Body of pancreas (tissue), 4 donors: ENCODE measurements at regions not wholly inside any gene's neighbourhood (a gene's known extent, or its start where the extent isn't known, plus 50 kb on each side); places are given as distances from the start of the nearest gene placed in this dataset.

Experiments
- ATAC-seq: fragments of 150-250 bp; one replicate; pipeline ENCODE4 v1.9.1; 2016
- DNase-seq, 4 donors: peaks; one replicate each; pipeline ENCODE4 v3.0.0-alpha.2; 2019
- H3K27ac ChIP-seq, 4 donors: fragments of 200-600 bp; sonication (generic); 1 replicate in 3 of 4; 2 replicates in 1 of 4; pipeline versions ENCODE4 v1.5.1 to v1.6.1; 2016 to 2019; ENCODE audit warnings: mild to moderate bottlenecking in 1 of 4, mixed read lengths in 1 of 4, moderate library complexity in 1 of 4
- H3K27me3 ChIP-seq, 2 donors: fragments of 200-600 bp; sonication (generic); one replicate each; pipeline ENCODE4 v1.6.0; 2016; ENCODE audit warnings: mild to moderate bottlenecking in 1 of 2
- H3K36me3 ChIP-seq, 2 donors: fragments of 200-600 bp; sonication (generic); replicated peaks in 1 of 2; 2 replicates each; pipeline ENCODE4 v1.5.1; 2016; ENCODE audit warnings: low read depth in 2 of 2; ENCODE audit not compliant: insufficient read depth in 1 of 2
- H3K4me1 ChIP-seq: fragments of 200-600 bp; sonication (generic); one replicate; pipeline ENCODE4 v1.6.0; 2016
- H3K4me3 ChIP-seq, 2 donors: fragments of 200-600 bp; sonication (generic); 1 replicate in 1 of 2; 2 replicates in 1 of 2; pipeline ENCODE4 v1.5.1; 2016 to 2019
- H3K9me3 ChIP-seq, 3 donors: fragments of 200-600 bp; sonication (generic); 1 replicate in 2 of 3; 2 replicates in 1 of 3; pipeline ENCODE4 v1.5.1; 2016
- POLR2A ChIP-seq, 3 donors: fragments of 450-650 bp; IDR thresholded peaks; one replicate each; pipeline ENCODE4 v1.6.1; 2016; ENCODE audit warnings: antibody characterized with exemption in 3 of 3, mild to moderate bottlenecking in 2 of 3
- WGBS, 2 donors: methylation state at CpG; one replicate each; pipeline ENCODE4 v1.1.5; 2017; 5-methylcytosine and 5-hydroxymethylcytosine counted together
- intact Hi-C: fragments of 100-400 bp; cut with DNase I; formaldehyde crosslinking; loops from one replicate; pipeline ENCODE4 v1.15.1; 2023
- TF ChIP-seq, protein P1 (sequence below), 7 experiments: fragments of 450-650 bp in 4 of 7; fragments of 200-600 bp in 3 of 7; sonication (generic) in 3 of 7; IDR thresholded peaks; one replicate each; pipeline ENCODE4 v1.5.1; 2016 to 2019; ENCODE audit warnings: antibody characterized with exemption in 7 of 7

DNA sequence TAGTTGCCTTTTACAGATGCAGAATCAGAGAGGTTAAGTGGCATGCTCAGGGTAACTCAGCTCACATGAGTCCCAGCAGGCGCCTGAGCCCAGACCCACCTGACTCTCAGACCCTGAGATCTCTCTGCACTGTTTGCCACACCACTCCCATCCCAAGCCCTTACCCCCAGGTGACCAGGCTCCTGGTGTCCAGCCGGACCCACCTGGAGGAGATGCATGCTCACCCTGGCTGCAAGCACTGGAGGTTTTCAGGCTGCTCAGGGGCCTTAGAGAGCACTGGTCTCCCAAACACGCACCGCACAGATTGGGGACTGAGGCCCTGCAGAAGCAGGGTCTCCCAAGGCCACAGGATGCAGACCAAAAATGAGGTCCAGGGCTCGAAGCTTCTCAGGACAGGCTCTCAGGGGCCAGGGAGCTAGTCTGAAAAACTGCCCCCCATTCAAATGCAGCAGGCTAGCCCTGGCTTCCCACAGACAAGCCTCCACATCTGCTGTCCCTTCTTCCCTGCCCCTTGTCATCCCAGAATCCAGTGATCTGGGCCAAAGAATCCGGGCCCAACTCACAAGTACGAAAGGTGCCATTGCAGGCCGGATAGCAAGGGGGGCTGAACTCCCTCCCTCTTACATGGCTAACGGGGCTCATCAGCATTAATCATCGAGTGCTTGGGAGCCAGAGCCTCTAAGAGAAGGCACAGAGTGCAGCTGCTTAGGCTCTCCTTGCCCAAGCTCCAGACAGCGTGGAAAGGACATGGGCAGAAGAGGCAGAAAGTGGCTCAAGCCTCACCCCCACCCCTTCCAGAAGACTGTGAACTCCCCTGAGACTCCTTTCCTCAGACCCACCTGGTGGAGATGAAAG, 90.2 kb upstream of the PRR20G start:
- DNase-seq (no peak), ATAC-seq (no peak)
- H3K4me1 ChIP-seq = no peaks in the 10 kb centered on the region
- WGBS, 2 donors = 67 to 88% methylated on average over 2 to 11 of the region's 11 CpGs
- H3K4me3 ChIP-seq = no peak overlapping the region
- intact Hi-C loops = no loop called here
- H3K27ac ChIP-seq = no peak overlapping the region
- TF ChIP-seq, protein P1, sequence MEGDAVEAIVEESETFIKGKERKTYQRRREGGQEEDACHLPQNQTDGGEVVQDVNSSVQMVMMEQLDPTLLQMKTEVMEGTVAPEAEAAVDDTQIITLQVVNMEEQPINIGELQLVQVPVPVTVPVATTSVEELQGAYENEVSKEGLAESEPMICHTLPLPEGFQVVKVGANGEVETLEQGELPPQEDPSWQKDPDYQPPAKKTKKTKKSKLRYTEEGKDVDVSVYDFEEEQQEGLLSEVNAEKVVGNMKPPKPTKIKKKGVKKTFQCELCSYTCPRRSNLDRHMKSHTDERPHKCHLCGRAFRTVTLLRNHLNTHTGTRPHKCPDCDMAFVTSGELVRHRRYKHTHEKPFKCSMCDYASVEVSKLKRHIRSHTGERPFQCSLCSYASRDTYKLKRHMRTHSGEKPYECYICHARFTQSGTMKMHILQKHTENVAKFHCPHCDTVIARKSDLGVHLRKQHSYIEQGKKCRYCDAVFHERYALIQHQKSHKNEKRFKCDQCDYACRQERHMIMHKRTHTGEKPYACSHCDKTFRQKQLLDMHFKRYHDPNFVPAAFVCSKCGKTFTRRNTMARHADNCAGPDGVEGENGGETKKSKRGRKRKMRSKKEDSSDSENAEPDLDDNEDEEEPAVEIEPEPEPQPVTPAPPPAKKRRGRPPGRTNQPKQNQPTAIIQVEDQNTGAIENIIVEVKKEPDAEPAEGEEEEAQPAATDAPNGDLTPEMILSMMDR (IDR thresholded peaks at IDR 0.05) = no peak
- H3K27me3 ChIP-seq = no peaks in the 10 kb centered on the region
- H3K36me3 ChIP-seq = no peaks in the 10 kb centered on the region
- H3K9me3 ChIP-seq = peaks cover 0 to 4% (median 0%) of the 10 kb centered on the region in 3 donors

DNA sequence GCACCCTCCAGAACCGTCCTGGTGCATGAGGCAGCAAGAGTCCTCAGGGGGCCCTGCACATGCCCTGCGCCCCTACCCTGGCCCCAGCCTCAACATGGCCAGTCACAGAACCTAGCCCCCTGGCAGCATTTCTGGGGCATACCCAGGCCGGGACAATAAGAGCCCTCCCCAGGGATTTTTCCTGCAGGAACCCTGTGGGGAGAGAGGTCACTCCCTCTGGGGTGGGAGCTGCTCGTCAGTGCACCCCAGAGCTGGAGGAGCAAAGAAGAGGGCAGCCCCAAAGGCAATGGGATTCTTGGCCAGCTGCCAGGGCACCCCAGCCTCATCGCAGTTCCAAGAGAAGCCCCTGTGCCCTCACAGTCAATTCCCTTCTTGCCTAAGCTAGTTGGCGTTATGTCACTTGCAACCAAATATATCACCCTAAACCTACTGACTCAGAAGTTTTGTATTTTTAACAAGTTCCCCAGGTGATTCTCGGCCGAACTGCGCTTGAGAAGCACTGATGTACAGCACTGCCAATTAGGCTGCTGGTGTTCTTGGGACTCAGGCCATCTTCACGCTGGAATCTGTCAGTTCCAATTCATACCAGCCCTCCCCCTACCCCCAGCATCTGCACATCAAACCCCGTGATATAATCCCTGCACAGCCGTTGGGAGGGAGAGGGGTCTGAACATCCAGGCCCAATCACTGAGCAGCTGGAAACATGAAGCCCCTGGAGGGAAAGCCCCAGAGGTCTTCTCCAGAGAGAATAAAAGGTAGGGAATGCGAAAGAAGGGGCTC, 87.5 kb upstream of the PRR20G start:
- no peak for ATAC-seq
- TF ChIP-seq POLR2A (IDR thresholded peaks at IDR 0.05) = no peak
- TF ChIP-seq, protein P1 (IDR thresholded peaks at IDR 0.05) = no peak
- Histone ChIP-seq H3K36me3 (no peaks in the 10 kb centered on the region), H3K27ac (no peak overlapping the region), H3K27me3 (no peaks in the 10 kb centered on the region), H3K9me3 (peaks cover 0 to 4% (median 0%) of the 10 kb centered on the region in 3 donors), H3K4me1 (no peaks in the 10 kb centered on the region), H3K4me3 (no peak overlapping the region)
- 76 to 82% methylated on average over 9 to 13 of the region's 13 CpGs for WGBS, 2 donors
- DNase-seq = no peak
- intact Hi-C loops = no loop called here

DNA sequence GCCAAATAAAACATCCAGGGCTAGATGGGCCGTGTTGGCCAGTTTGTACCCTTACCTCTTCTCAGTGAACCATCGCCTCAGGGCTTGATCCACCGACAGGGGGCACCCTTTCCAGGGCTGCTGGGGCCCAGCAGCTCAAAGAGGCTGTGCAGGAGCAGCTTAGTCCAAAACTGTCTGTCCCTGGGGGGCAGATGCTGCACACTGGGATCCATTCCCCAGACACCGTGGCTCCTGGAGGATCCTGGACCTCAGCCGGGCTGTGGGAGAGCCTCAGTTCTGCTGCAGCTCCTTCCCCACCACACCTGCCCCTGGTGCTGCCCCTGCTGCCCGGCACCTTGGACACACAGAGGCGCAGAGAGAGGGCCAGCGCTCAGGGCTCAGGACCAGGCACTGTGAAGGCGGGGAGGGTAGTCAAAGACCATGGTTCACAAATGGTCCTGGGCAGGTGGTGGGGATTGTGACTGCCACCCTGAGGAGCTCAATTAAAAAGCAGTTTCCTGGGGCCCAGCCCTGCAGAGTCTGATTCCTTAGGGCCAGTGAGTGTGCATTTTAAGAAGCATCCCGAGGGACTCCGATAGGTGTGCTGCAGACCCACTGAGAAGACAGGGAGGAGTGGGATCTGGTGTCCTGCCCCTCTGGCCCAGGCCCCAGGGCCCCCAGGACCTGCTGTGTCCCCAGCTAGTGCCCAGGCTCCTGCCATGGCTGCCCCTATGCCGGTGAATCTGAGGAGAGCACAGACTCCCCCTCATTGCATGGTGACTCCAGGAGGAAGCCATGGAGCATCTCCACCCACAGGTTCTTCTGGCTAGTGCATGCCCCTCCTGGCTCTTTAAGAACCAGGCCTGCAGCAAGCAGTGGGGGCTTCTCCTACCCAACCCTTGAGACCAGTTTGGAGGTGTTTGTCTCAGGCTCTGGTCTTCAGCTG, 86.5 kb upstream of the PRR20G start:
- Histone ChIP-seq H3K27ac (no peak overlapping the region), H3K36me3 (no peaks in the 10 kb centered on the region), H3K4me1 (no peaks in the 10 kb centered on the region), H3K4me3 (no peak overlapping the region), H3K27me3 (no peaks in the 10 kb centered on the region), H3K9me3 (peaks cover 0 to 4% (median 0%) of the 10 kb centered on the region in 3 donors)
- DNase-seq (no peak), ATAC-seq (no peak)
- intact Hi-C loops = no loop called here
- no peak for TF ChIP-seq POLR2A (IDR thresholded peaks at IDR 0.05)
- TF ChIP-seq, protein P1 (IDR thresholded peaks at IDR 0.05) = peak in 2 of 7 experiments; percentile 5 to 7
- 31 to 67% methylated on average over 3 to 12 of the region's 12 CpGs for WGBS, 2 donors

DNA sequence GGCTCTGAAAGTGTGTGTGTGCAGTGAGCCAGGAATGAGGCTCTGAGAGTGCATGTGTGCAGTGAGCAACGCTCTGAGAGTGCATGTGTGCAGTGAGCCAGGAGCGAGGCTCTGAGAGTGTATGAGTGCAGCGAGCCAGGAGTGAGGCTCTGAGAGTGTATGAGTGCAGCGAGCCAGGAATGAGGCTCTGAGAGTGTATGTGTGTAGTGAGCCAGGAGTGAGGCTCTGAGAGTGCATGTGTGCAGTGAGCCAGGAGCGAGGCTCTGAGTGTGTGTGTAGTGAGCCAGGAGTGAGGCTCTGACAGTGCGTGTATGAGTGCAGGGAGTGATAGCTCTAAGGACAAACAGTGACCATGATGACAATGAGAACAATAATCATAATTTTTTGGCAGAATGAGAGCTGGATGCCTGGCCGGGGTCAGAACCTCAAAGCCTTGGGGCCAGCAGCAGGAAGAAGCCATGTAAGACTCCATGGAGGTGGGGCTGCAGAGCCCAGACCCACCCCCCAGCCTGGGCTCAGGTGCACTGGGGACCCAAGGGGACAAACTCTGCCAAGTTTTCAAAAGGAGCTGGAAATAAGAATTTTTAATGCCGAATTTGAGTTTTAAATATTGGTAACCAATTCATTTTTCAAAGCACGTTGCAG, 85.7 kb upstream of the PRR20G start:
- WGBS, 2 donors = 40 to 43% methylated on average over 9 of the region's 9 CpGs
- no peak for ATAC-seq
- Histone ChIP-seq H3K9me3 (peaks cover 0 to 4% (median 0%) of the 10 kb centered on the region in 3 donors), H3K27me3 (no peaks in the 10 kb centered on the region), H3K27ac (no peak overlapping the region), H3K36me3 (no peaks in the 10 kb centered on the region), H3K4me3 (no peak overlapping the region), H3K4me1 (no peaks in the 10 kb centered on the region)
- no peak for DNase-seq
- TF ChIP-seq POLR2A (IDR thresholded peaks at IDR 0.05) = no peak
- TF ChIP-seq, protein P1 (IDR thresholded peaks at IDR 0.05) = no peak
- intact Hi-C loops = no loop called here
